Panc1 (cell line): ENCODE measurements at regions not wholly inside any gene's neighbourhood (a gene's known extent, or its start where the extent isn't known, plus 50 kb on each side); places are given as distances from the start of the nearest gene placed in this dataset.

Experiments
- TF ChIP-seq, protein P1 (sequence below): fragments of 450-650 bp; IDR thresholded peaks from 2 replicates; pipeline ENCODE4 v1.5.1; 2017; ENCODE audit warnings: mild to moderate bottlenecking
- TF ChIP-seq, protein P2 (sequence below), 2 experiments: IDR thresholded peaks; 2 replicates each; pipeline ENCODE4 v1.6.1; 2011 to 2012; ENCODE audit warnings: low read depth in 2 of 2, control low read depth in 1 of 2, low read length in 1 of 2, mild to moderate bottlenecking in 1 of 2, moderate library complexity in 1 of 2; ENCODE audit not compliant: insufficient read depth in 1 of 2

DNA sequence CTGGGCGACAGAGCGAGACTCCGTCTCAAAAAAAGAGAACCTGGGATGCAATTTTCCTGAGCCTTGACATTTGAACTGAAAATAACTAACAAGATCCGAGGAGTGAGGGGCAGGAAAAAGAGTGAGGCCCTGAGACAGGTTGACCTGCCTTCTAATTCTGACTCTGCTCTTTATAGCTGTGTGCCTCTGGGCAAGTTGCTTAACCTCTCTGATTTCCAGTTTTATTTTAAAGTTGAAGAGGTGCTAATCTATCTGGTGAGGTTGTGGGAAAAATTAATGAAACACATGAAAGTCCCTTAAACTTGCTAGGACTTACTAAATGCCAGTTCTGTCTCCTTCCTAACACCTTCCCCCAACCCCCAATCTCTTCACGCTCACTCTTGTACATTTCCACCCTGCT is 108.4 kb upstream of the MGAT5 start:
- TF ChIP-seq, protein P1, sequence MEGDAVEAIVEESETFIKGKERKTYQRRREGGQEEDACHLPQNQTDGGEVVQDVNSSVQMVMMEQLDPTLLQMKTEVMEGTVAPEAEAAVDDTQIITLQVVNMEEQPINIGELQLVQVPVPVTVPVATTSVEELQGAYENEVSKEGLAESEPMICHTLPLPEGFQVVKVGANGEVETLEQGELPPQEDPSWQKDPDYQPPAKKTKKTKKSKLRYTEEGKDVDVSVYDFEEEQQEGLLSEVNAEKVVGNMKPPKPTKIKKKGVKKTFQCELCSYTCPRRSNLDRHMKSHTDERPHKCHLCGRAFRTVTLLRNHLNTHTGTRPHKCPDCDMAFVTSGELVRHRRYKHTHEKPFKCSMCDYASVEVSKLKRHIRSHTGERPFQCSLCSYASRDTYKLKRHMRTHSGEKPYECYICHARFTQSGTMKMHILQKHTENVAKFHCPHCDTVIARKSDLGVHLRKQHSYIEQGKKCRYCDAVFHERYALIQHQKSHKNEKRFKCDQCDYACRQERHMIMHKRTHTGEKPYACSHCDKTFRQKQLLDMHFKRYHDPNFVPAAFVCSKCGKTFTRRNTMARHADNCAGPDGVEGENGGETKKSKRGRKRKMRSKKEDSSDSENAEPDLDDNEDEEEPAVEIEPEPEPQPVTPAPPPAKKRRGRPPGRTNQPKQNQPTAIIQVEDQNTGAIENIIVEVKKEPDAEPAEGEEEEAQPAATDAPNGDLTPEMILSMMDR: no peak
- TF ChIP-seq, protein P2, sequence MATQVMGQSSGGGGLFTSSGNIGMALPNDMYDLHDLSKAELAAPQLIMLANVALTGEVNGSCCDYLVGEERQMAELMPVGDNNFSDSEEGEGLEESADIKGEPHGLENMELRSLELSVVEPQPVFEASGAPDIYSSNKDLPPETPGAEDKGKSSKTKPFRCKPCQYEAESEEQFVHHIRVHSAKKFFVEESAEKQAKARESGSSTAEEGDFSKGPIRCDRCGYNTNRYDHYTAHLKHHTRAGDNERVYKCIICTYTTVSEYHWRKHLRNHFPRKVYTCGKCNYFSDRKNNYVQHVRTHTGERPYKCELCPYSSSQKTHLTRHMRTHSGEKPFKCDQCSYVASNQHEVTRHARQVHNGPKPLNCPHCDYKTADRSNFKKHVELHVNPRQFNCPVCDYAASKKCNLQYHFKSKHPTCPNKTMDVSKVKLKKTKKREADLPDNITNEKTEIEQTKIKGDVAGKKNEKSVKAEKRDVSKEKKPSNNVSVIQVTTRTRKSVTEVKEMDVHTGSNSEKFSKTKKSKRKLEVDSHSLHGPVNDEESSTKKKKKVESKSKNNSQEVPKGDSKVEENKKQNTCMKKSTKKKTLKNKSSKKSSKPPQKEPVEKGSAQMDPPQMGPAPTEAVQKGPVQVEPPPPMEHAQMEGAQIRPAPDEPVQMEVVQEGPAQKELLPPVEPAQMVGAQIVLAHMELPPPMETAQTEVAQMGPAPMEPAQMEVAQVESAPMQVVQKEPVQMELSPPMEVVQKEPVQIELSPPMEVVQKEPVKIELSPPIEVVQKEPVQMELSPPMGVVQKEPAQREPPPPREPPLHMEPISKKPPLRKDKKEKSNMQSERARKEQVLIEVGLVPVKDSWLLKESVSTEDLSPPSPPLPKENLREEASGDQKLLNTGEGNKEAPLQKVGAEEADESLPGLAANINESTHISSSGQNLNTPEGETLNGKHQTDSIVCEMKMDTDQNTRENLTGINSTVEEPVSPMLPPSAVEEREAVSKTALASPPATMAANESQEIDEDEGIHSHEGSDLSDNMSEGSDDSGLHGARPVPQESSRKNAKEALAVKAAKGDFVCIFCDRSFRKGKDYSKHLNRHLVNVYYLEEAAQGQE (IDR thresholded peaks at IDR 0.05; ENCODE audit: insufficient read depth in 1 of 2, low read depth in 2 of 2, low read length in 1 of 2): no peak
